PC-3 (cell line): ENCODE measurements at regions not wholly inside any gene's neighbourhood (a gene's known extent, or its start where the extent isn't known, plus 50 kb on each side); places are given as distances from the start of the nearest gene placed in this dataset.

Experiments used
- ATAC-seq: fragments of 200-7000 bp; cut with Tn5 transposase; 2 replicates; pipeline ENCODE4 v1.9.1; 2020; ENCODE audit warnings: mild to moderate bottlenecking, moderate library complexity
- BruUV-seq: library from RNA; stranded (reverse); fragments of 400-500 nt; replicated peaks from 2 replicates; lab custom pipeline; 2021; lab: Mats Ljungman, UMichigan
- CTCF ChIA-PET: fragments of 300-600 bp; sonication (Branson Sonifier 250); formaldehyde crosslinking; loops from one replicate; lab custom pipeline; 2022; ENCODE audit warnings: antibody characterized with exemption; lab: Charles Lee
- POLR2A ChIA-PET: fragments of 300-600 bp; sonication (Branson Sonifier 250); formaldehyde crosslinking; loops from one replicate; lab custom pipeline; 2022; ENCODE audit warnings: antibody characterized with exemption; ENCODE audit not compliant: unreplicated experiment; lab: Charles Lee
- DNase-seq: peaks from one replicate; pipeline ENCODE4 v3.0.0-alpha.2; 2015
- H2AFZ ChIP-seq: fragments of 300-600 bp; sonication (generic); 2 replicates; pipeline ENCODE4 v1.6.0; 2016; ENCODE audit warnings: antibody characterized with exemption, low read length
- H3F3A ChIP-seq: fragments of 300-600 bp; sonication (generic); one replicate; pipeline ENCODE4 v1.6.0; 2017; ENCODE audit warnings: antibody characterized with exemption, low read length, control low read depth, mild to moderate bottlenecking; ENCODE audit not compliant: unreplicated experiment
- H3K27ac ChIP-seq: fragments of 300-600 bp; sonication (generic); 2 replicates; pipeline ENCODE4 v1.5.1; 2016; ENCODE audit warnings: mild to moderate bottlenecking, low read length
- H3K27me3 ChIP-seq: fragments of 300-600 bp; sonication (generic); 2 replicates; pipeline ENCODE4 v1.6.1; 2016; ENCODE audit warnings: low read length, mixed read lengths
- H3K36me3 ChIP-seq: fragments of 300-600 bp; sonication (generic); 2 replicates; pipeline ENCODE4 v1.6.1; 2016; ENCODE audit warnings: low read depth, mixed run types, low read length, mixed read lengths
- H3K4me1 ChIP-seq: fragments of 300-600 bp; sonication (generic); 2 replicates; pipeline ENCODE4 v1.5.1; 2016; ENCODE audit warnings: low read length; ENCODE audit not compliant: insufficient read depth
- H3K4me2 ChIP-seq: fragments of 300-600 bp; sonication (generic); 2 replicates; pipeline ENCODE4 v1.6.0; 2016; ENCODE audit warnings: low read length
- H3K4me3 ChIP-seq: fragments of 300-600 bp; sonication (generic); 2 replicates; pipeline ENCODE4 v1.5.1; 2016; ENCODE audit warnings: mild to moderate bottlenecking, low read length, mixed read lengths
- H3K79me2 ChIP-seq: fragments of 300-600 bp; sonication (generic); 2 replicates; pipeline ENCODE4 v1.6.1; 2017; ENCODE audit warnings: low read length, mixed read lengths
- H3K9ac ChIP-seq: fragments of 300-600 bp; sonication (generic); 2 replicates; pipeline ENCODE4 v1.6.0; 2016; ENCODE audit warnings: mild to moderate bottlenecking, low read length
- H3K9me2 ChIP-seq: fragments of 300-600 bp; sonication (generic); replicated peaks from 2 replicates; pipeline ENCODE4 v1.6.1; 2016; ENCODE audit warnings: mixed run types, low read length, mixed read lengths
- H3K9me3 ChIP-seq: fragments of 300-600 bp; sonication (generic); 2 replicates; pipeline ENCODE4 v1.6.1; 2016; ENCODE audit warnings: low read length, mixed read lengths
- H4K20me1 ChIP-seq: fragments of 300-600 bp; sonication (generic); 2 replicates; pipeline ENCODE4 v1.6.1; 2016; ENCODE audit warnings: low read length, mixed read lengths
- EZH2 ChIP-seq: fragments of 300-600 bp; sonication (generic); IDR thresholded peaks from one replicate; pipeline ENCODE4 v1.6.1; 2017; ENCODE audit warnings: antibody characterized with exemption, mild to moderate bottlenecking, low read length; ENCODE audit not compliant: unreplicated experiment
- EZH2phosphoT487 ChIP-seq: fragments of 300-600 bp; sonication (generic); IDR thresholded peaks from 2 replicates; pipeline ENCODE4 v1.6.1; 2018; ENCODE audit warnings: mild to moderate bottlenecking, antibody characterized with exemption, low read length, borderline replicate concordance
- intact Hi-C: fragments of 100-400 bp; cut with micrococcal nuclease; formaldehyde crosslinking; loops from 2 replicates; pipeline ENCODE4 v1.9.0; 2023
- TF ChIP-seq, protein P1 (sequence below): fragments of 300-600 bp; sonication (generic); conservative IDR thresholded peaks from 2 replicates; pipeline ENCODE4 v1.5.1; 2017; ENCODE audit warnings: antibody characterized with exemption, low read depth, mild to moderate bottlenecking, low read length

DNA sequence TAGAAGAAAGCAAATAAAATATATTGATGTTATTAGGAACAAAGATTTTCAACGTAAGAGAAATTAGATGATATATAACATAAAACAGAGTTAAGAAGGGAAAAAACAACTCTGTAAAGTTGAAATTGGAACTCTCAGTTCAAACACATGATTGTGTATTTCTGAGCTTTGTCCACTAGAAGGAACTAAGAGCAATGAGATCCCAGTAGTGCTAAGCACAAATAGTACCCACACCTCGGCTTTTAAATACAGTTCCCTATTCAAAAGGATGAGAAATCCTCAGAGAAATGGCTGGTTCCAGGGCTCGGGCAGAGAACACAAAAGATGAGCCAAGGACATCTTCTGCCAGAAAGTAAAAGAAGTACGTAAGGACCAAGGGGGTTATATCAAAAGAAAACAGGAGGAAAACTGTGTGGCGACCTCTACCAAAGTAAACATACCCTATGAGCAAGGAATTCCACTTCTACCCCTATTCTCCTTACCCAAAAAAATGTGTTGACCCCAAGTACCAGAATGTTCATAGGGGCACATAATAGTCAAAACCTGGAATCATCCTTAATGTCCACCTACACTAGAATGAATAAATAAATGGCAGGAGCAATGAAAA, 96.6 kb downstream of the SPTSSA start:
- ChIA-PET POLR2A (no interaction called here), CTCF (interaction anchor here (0.5 to 2.8 kb wide), 5 partner anchors 34 to 284 kb away, joined by 3 to 17 read pairs (median 5); partner anchors contain the start of gene SPTSSA)
- DNase-seq: peak; percentile 29
- Histone ChIP-seq H3K4me1 (peaks cover 65% of the 10 kb centered on the region), H3K9me2 (no peaks in the 10 kb centered on the region), H3K79me2 (no peaks in the 10 kb centered on the region), H3F3A (peaks cover 7% of the 10 kb centered on the region), H3K4me3 (no peak overlapping the region), H3K9me3 (no peaks in the 10 kb centered on the region), H3K27me3 (no peaks in the 10 kb centered on the region), H3K27ac (peak overlapping the region; percentile 96), H3K36me3 (no peaks in the 10 kb centered on the region), H4K20me1 (no peaks in the 10 kb centered on the region), H3K9ac (no peak overlapping the region), H2AFZ (peak overlapping the region; percentile 10; the same call in 1 of the 2 replicates), H3K4me2 (no peak overlapping the region)
- no TSS peak for BruUV-seq
- no peak for ATAC-seq
- intact Hi-C loops: loop anchor here (2.0 kb wide), 3 partner anchors 33 to 95 kb away; no protein-coding TSS in a partner anchor
- TF ChIP-seq, protein P1, sequence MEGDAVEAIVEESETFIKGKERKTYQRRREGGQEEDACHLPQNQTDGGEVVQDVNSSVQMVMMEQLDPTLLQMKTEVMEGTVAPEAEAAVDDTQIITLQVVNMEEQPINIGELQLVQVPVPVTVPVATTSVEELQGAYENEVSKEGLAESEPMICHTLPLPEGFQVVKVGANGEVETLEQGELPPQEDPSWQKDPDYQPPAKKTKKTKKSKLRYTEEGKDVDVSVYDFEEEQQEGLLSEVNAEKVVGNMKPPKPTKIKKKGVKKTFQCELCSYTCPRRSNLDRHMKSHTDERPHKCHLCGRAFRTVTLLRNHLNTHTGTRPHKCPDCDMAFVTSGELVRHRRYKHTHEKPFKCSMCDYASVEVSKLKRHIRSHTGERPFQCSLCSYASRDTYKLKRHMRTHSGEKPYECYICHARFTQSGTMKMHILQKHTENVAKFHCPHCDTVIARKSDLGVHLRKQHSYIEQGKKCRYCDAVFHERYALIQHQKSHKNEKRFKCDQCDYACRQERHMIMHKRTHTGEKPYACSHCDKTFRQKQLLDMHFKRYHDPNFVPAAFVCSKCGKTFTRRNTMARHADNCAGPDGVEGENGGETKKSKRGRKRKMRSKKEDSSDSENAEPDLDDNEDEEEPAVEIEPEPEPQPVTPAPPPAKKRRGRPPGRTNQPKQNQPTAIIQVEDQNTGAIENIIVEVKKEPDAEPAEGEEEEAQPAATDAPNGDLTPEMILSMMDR: peak; percentile 52
- no peak for TF ChIP-seq EZH2phosphoT487

DNA sequence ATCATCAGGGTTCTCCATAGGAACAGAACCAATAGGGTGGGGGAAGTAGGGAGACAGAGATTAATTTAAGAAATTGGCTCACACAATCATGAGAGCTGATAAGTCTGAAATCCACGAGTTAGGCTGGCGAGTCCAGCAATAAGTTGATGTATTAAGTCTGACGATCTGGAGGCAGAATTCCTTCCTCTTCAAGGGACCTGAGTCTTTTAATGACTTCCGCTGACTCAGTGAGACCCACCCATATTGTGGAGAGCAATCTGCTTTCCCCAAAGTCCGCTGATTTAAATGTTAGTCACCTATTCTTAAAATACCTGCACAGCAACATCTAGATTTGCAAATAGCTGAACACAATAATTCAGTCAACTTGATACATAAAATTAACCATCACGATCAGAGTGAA, 97.8 kb downstream of the SPTSSA start:
- Histone ChIP-seq H3K36me3 (no peaks in the 10 kb centered on the region), H3F3A (peaks cover 7% of the 10 kb centered on the region), H3K4me2 (peak overlapping the region; percentile 84), H3K27me3 (no peaks in the 10 kb centered on the region), H3K9ac (peak overlapping the region; percentile 67), H3K4me3 (peak overlapping the region; percentile 52), H3K27ac (peak overlapping the region; percentile 96), H3K9me3 (no peaks in the 10 kb centered on the region), H3K9me2 (no peaks in the 10 kb centered on the region), H3K79me2 (no peaks in the 10 kb centered on the region), H2AFZ (peak overlapping the region; percentile 59), H3K4me1 (peaks cover 72% of the 10 kb centered on the region), H4K20me1 (no peaks in the 10 kb centered on the region)
- peak; percentile 69 for ATAC-seq
- TSS peak; percentile 82 for BruUV-seq
- intact Hi-C loops: loop anchor here (1.0 to 2.0 kb wide), 4 partner anchors 31 to 133 kb away; no protein-coding TSS in a partner anchor
- POLR2A ChIA-PET: interaction anchor here (0.5 to 1.6 kb wide), 2 partner anchors 32 to 96 kb away, joined by 3 to 9 read pairs; no protein-coding TSS in a partner anchor
- peak; percentile 97 for DNase-seq
- CTCF ChIA-PET: interaction anchor here (0.5 to 2.8 kb wide), 6 partner anchors 33 to 147 kb away, joined by 3 to 17 read pairs (median 4); no protein-coding TSS in a partner anchor
- TF ChIP-seq EZH2phosphoT487 (no peak), EZH2 (no peak)
- TF ChIP-seq, protein P1: no peak

GRCh38 chr14:34363733-34364134, 98.3 kb downstream of the SPTSSA start:
- peak; percentile 53 for ATAC-seq
- H3K9ac ChIP-seq: peak overlapping the region; percentile 67
- peaks cover 70% of the 10 kb centered on the region for H3K4me1 ChIP-seq
- peak overlapping the region; percentile 96 for H3K27ac ChIP-seq
- H3K36me3 ChIP-seq: no peaks in the 10 kb centered on the region
- H3K79me2 ChIP-seq: no peaks in the 10 kb centered on the region
- peaks cover 7% of the 10 kb centered on the region for H3F3A ChIP-seq
- no peak for TF ChIP-seq EZH2phosphoT487
- TF ChIP-seq, protein P1: no peak
- no peak for TF ChIP-seq EZH2
- CTCF ChIA-PET: interaction anchor here (0.6 to 2.8 kb wide), 3 partner anchors 32 to 134 kb away, joined by 3 to 17 read pairs (median 12); no protein-coding TSS in a partner anchor
- POLR2A ChIA-PET: interaction anchor here (0.5 to 1.6 kb wide), 3 partner anchors 15 to 97 kb away, joined by 3 to 9 read pairs (median 3); no protein-coding TSS in a partner anchor
- intact Hi-C loops: loop anchor here (1.0 to 2.0 kb wide), 4 partner anchors 31 to 134 kb away; no protein-coding TSS in a partner anchor
- peak overlapping the region; percentile 52 for H3K4me3 ChIP-seq
- H3K27me3 ChIP-seq: no peaks in the 10 kb centered on the region
- BruUV-seq: TSS peak; percentile 70
- no peaks in the 10 kb centered on the region for H3K9me2 ChIP-seq
- H3K9me3 ChIP-seq: no peaks in the 10 kb centered on the region
- H4K20me1 ChIP-seq: no peaks in the 10 kb centered on the region
- H2AFZ ChIP-seq: peak overlapping the region; percentile 59
- peak overlapping the region; percentile 84 for H3K4me2 ChIP-seq
- peak; percentile 54 for DNase-seq
